ENCODE measurements at regions not wholly inside any gene's neighbourhood (a gene's known extent, or its start where the extent isn't known, plus 50 kb on each side); places are given as distances from the start of the nearest gene placed in this dataset.

- H4K20me1 ChIP-seq (ENCODE audit: insufficient read depth) = no peaks in the 10 kb centered on the region
- H3K27ac ChIP-seq = no peak overlapping the region
- no peak overlapping the region for H2AFZ ChIP-seq (ENCODE audit: low read depth)
- no peaks in the 10 kb centered on the region for H3K4me1 ChIP-seq (ENCODE audit: low read depth, poor library complexity, severe bottlenecking)
- H3K4me3 ChIP-seq (IDR thresholded peaks at IDR 0.05; ENCODE audit: insufficient read depth, low read depth, low read length) = no peak overlapping the region
- H3K27me3 ChIP-seq (ENCODE audit: insufficient read depth, low read depth) = no peaks in the 10 kb centered on the region
- no peaks in the 10 kb centered on the region for H3K79me2 ChIP-seq (ENCODE audit: insufficient read depth, low read depth)
- no peaks in the 10 kb centered on the region for H3K36me3 ChIP-seq (ENCODE audit: insufficient read depth)
- no peak overlapping the region for H3K4me2 ChIP-seq
- no peak overlapping the region for H3K9ac ChIP-seq
- no peak for TF ChIP-seq CTCF (conservative IDR thresholded peaks at IDR 0.05; ENCODE audit: low read depth, low read length)
These were observed 265.3 kb upstream of the IL12A start for GRCh38 chr3:159723295-159723694.

DNA sequence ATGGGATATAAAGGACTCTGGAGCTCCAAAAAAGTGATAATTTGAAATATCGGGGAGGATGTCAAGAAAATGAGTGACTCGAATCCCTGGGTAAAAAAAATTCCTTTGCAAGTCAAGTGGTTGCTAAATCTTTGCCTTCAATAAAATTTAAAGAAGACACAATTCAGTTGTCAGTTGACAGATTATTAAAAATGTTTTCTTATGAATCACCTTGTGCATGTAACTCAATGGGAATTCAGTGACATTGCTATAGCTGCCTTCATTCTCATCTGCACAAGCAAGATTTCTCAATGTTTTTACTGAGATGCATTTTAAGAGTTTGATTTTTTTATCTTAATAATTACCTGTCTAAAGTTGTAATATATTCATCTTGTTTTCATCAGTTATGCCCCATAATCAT is 264.0 kb upstream of the IL12A start:
- no peaks in the 10 kb centered on the region for H3K27me3 ChIP-seq (ENCODE audit: insufficient read depth, low read depth)
- no peak overlapping the region for H2AFZ ChIP-seq (ENCODE audit: low read depth)
- H3K4me3 ChIP-seq (IDR thresholded peaks at IDR 0.05; ENCODE audit: insufficient read depth, low read depth, low read length) = no peak overlapping the region
- no peaks in the 10 kb centered on the region for H3K4me1 ChIP-seq (ENCODE audit: low read depth, poor library complexity, severe bottlenecking)
- TF ChIP-seq CTCF (conservative IDR thresholded peaks at IDR 0.05; ENCODE audit: low read depth, low read length) = no peak
- no peak overlapping the region for H3K27ac ChIP-seq
- H3K4me2 ChIP-seq = no peak overlapping the region
- no peaks in the 10 kb centered on the region for H4K20me1 ChIP-seq (ENCODE audit: insufficient read depth)
- no peaks in the 10 kb centered on the region for H3K36me3 ChIP-seq (ENCODE audit: insufficient read depth)
- no peaks in the 10 kb centered on the region for H3K79me2 ChIP-seq (ENCODE audit: insufficient read depth, low read depth)
- H3K9ac ChIP-seq = no peak overlapping the region

- Histone ChIP-seq H3K4me2 (no peak overlapping the region), H2AFZ (ENCODE audit: low read depth) (no peak overlapping the region), H3K27ac (no peak overlapping the region), H3K4me3 (IDR thresholded peaks at IDR 0.05; ENCODE audit: insufficient read depth, low read depth, low read length) (no peak overlapping the region), H3K79me2 (ENCODE audit: insufficient read depth, low read depth) (no peaks in the 10 kb centered on the region), H3K4me1 (ENCODE audit: low read depth, poor library complexity, severe bottlenecking) (no peaks in the 10 kb centered on the region), H4K20me1 (ENCODE audit: insufficient read depth) (no peaks in the 10 kb centered on the region), H3K27me3 (ENCODE audit: insufficient read depth, low read depth) (no peaks in the 10 kb centered on the region), H3K36me3 (ENCODE audit: insufficient read depth) (no peaks in the 10 kb centered on the region), H3K9ac (no peak overlapping the region)
- no peak for TF ChIP-seq CTCF (conservative IDR thresholded peaks at IDR 0.05; ENCODE audit: low read depth, low read length)
These were observed 262.2 kb upstream of the IL12A start for GRCh38 chr3:159726231-159726964.

GRCh38 chr3:159727506-159727905 is 261.1 kb upstream of the IL12A start:
- Histone ChIP-seq H3K27me3 (ENCODE audit: insufficient read depth, low read depth) (no peaks in the 10 kb centered on the region), H3K9ac (no peak overlapping the region), H3K4me1 (ENCODE audit: low read depth, poor library complexity, severe bottlenecking) (no peaks in the 10 kb centered on the region), H4K20me1 (ENCODE audit: insufficient read depth) (no peaks in the 10 kb centered on the region), H3K4me2 (no peak overlapping the region), H2AFZ (ENCODE audit: low read depth) (no peak overlapping the region), H3K79me2 (ENCODE audit: insufficient read depth, low read depth) (no peaks in the 10 kb centered on the region), H3K4me3 (IDR thresholded peaks at IDR 0.05; ENCODE audit: insufficient read depth, low read depth, low read length) (no peak overlapping the region), H3K27ac (no peak overlapping the region), H3K36me3 (ENCODE audit: insufficient read depth) (no peaks in the 10 kb centered on the region)
- no peak for TF ChIP-seq CTCF (conservative IDR thresholded peaks at IDR 0.05; ENCODE audit: low read depth, low read length)

Data from KMS-11 (cell line).